ENCODE measurements at regions not wholly inside any gene's neighbourhood (a gene's known extent, or its start where the extent isn't known, plus 50 kb on each side); places are given as distances from the start of the nearest gene placed in this dataset.
"Not testable (repeated sequence)": the region's sequence is repeated elsewhere in the genome, so short reads cannot be mapped to it uniquely, and the experiment has no call there.

DNA sequence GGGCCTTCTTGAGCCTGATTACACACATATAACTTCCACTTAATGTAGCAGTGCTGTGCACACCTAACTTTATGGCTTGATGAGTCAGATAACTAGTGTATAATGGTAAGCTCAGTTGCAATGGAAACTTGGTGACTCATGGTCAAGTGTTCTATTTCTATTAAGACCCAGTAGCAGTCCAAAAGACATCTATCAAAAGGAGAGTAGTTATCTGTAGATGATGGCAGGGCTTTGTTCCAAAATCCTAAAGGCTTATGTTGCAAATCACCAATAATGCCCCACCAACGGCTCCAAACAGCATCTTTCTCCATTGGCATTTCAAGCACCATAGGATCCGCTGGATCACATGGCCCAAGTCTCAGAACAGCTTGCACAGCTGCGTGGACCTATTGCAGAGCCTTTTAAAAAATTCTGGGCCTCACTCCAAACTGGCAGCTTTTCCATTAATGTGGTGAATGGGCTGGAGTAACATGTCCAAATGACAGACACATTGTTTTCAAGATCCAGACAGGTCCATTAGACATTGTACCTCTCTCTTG is 566.8 kb upstream of the USP24 start:
- H3K36me3 Mint-ChIP-seq (ENCODE audit: insufficient read depth) = no peaks in the 10 kb centered on the region
- H3K4me1 Mint-ChIP-seq (ENCODE audit: low read depth) = no peaks in the 10 kb centered on the region
- H3K4me3 Mint-ChIP-seq = no peak overlapping the region
- peaks cover 2% of the 10 kb centered on the region for H3K27me3 Mint-ChIP-seq (ENCODE audit: low read depth)
- DNase-seq (no peak), ATAC-seq (no peak)
- no peaks in the 10 kb centered on the region for H3K9me3 Mint-ChIP-seq

DNA sequence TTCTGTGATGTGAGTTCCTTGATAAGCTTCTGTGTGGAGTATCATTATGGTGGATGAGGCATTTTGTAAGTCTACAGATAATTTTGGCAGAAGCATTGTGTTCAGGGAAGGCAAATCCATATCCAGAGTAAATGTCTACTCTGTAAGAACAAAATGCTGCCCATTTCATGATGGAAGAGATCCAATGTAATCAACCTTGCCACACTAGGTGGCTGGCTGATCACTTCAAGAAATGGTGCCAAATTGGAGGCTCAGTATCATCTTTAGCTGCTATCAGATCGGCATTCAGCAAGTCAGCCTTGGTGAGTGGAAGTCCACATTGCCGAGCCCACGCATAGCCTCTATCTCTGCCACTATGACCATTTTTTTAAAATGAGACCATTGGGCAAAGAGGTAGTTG is 565.8 kb upstream of the USP24 start:
- Mint-ChIP-seq H3K36me3 (ENCODE audit: insufficient read depth) (no peaks in the 10 kb centered on the region), H3K4me1 (ENCODE audit: low read depth) (no peaks in the 10 kb centered on the region), H3K9me3 (no peaks in the 10 kb centered on the region), H3K4me3 (no peak overlapping the region), H3K27me3 (ENCODE audit: low read depth) (peaks cover 2% of the 10 kb centered on the region)
- no peak for DNase-seq
- no peak for ATAC-seq

DNA sequence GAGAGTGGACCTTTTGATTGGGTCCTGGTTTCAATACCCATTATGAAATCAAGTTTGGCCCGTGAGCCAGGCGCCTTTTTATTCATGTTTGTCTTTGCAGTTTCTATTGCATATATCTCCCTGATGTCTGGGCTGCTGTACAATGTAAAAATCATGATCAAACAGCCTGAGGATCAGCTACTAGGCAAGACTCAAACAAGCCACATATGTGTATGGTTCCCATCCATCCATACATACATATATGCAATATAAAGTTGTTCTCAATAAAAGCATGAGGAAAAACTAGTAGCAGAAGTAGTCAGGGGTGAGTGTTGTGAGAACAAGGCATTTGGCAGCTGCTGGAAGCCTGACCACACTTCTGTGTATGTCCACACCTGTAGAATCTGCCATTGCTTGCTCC is 562.4 kb upstream of the USP24 start:
- Mint-ChIP-seq H3K9me3 (peaks cover 4% of the 10 kb centered on the region), H3K4me1 (ENCODE audit: low read depth) (no peaks in the 10 kb centered on the region), H3K27me3 (ENCODE audit: low read depth) (no peaks in the 10 kb centered on the region), H3K36me3 (ENCODE audit: insufficient read depth) (no peaks in the 10 kb centered on the region), H3K4me3 (no peak overlapping the region)
- no peak for ATAC-seq
- DNase-seq = no peak

DNA sequence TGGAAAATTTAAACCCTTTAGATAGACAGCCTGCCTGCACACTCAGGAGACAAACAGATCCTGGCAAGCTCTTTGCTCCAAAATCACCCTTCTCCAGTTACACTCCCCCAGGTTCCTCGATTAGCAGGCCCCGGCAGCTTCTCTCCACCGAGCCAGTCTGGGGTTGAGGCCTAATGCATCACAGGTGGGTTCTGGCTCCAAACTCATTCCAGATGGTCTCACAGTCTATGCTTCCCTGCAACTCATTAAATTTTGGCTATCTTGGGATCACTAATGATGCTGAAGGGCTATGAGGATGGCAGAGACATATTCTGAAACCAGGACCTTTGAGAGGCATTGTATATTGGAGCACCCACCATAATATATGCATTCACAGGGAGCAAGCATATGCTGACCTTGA is 559.8 kb upstream of the USP24 start:
- no peaks in the 10 kb centered on the region for H3K4me1 Mint-ChIP-seq (ENCODE audit: low read depth)
- H3K36me3 Mint-ChIP-seq (ENCODE audit: insufficient read depth) = no peaks in the 10 kb centered on the region
- no peak overlapping the region for H3K4me3 Mint-ChIP-seq
- DNase-seq (no peak), ATAC-seq (no peak)
- H3K9me3 Mint-ChIP-seq = peaks cover 4% of the 10 kb centered on the region
- no peaks in the 10 kb centered on the region for H3K27me3 Mint-ChIP-seq (ENCODE audit: low read depth)

DNA sequence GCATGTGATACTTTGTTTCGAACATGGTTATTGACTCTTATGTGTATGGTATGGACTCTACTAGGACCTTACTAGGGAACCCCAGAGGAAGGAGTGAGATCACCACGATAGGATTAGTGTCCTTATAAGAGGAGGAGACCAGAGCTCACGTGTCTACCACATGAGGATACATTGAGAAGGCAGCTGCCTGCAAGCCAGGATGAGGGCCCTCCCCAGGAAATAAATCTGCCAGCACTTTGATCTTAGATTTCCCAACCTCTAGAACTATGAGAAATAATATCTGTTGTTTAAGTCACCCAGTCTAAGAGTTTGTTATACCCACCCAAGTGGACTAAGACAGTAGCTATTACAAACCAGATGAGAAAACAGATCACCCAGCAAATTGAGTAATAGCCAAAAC is 559.3 kb upstream of the USP24 start:
- peaks cover 4% of the 10 kb centered on the region for H3K9me3 Mint-ChIP-seq
- DNase-seq = no peak
- no peaks in the 10 kb centered on the region for H3K4me1 Mint-ChIP-seq (ENCODE audit: low read depth)
- no peaks in the 10 kb centered on the region for H3K36me3 Mint-ChIP-seq (ENCODE audit: insufficient read depth)
- no peaks in the 10 kb centered on the region for H3K27me3 Mint-ChIP-seq (ENCODE audit: low read depth)
- no peak overlapping the region for H3K4me3 Mint-ChIP-seq
- ATAC-seq = no peak

DNA sequence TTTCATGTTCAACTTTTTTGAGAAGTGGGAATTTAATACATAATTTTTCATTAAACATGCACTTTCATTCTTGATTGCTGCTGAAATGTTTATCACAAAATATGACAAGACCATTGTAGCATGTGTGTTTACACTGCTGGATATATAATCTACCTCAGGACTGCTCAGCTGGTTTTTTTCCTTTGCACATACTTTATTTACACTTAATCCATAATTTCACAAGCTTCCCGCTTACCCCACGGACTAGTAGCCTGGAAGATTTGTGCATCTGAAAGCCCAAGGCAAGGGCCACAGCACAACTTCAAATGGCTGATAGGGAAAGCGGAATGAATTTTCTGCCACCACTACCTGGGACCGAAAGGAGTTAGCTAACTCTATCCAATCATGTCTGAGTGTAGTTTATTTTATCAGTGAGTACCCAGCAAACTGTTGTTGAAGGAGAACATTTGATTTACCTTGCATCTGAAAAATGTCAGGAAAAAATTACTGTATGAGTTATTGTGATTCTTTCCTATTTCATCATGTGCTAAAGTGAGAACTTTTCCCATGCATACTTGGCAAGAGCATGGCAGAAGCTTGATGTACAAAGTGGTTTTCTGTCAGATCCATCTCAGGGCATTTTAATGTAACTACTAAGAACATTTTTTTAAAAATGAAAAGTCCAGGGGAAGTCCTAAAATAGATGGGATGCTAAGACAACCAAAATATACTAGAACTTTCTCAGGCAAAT is 558.2 kb upstream of the USP24 start:
- peaks cover 8% of the 10 kb centered on the region for H3K9me3 Mint-ChIP-seq
- ATAC-seq = no peak
- H3K27me3 Mint-ChIP-seq (ENCODE audit: low read depth) = no peaks in the 10 kb centered on the region
- H3K4me1 Mint-ChIP-seq (ENCODE audit: low read depth) = no peaks in the 10 kb centered on the region
- no peaks in the 10 kb centered on the region for H3K36me3 Mint-ChIP-seq (ENCODE audit: insufficient read depth)
- no peak overlapping the region for H3K4me3 Mint-ChIP-seq
- DNase-seq = no peak

DNA sequence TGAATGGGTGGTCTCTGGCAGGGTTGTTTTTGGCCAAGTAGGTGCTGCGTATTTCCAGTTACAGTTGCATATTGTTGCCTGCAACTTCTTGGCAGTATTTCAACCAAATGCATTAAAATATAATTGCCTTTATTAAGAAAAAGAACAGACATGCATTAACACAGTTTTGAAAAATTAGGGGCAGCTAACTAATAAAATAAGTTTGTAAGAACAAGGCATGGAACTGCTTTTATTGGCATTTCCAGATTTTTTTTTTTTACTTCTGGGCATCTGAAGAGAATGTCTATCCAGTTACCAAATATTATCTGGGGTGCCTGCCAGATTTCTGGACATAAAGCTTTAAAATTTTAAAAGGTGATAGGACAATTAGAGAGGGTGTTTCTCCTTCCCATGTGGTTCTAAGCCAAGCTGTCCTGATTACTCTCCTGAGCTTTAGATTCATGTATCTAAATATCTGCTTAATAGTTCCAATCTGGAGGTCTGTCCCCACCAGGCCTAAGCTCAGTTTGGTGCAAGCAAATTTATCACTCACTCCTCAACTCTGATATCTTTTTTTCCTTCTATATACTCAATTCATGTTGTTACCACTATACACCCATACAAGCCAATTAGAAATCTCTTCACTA is 553.3 kb upstream of the USP24 start:
- Mint-ChIP-seq H3K9me3 (peaks cover 3% of the 10 kb centered on the region), H3K4me1 (ENCODE audit: low read depth) (no peaks in the 10 kb centered on the region), H3K36me3 (ENCODE audit: insufficient read depth) (no peaks in the 10 kb centered on the region), H3K27me3 (ENCODE audit: low read depth) (no peaks in the 10 kb centered on the region), H3K4me3 (no peak overlapping the region)
- DNase-seq (no peak), ATAC-seq (no peak)

DNA sequence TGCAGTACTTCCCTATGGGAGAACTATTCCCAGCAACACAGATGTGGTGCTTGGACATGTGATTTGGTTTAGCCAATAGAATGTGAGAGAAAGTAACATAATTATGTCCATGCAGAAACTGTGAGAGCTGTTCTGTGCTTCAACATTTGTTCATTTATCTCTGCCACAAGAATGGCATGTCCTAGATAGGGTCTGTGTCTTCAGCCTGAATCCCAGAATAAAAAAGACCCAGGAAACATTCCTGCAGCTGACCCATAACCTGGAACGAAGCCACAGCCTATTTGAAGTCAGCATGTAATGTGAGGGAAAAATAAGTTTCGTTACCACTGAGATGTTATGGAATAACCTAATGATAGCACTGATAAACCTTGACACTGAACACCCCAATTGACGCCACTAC is 552.0 kb upstream of the USP24 start:
- H3K36me3 Mint-ChIP-seq (ENCODE audit: insufficient read depth) = no peaks in the 10 kb centered on the region
- no peak for DNase-seq
- no peak overlapping the region for H3K4me3 Mint-ChIP-seq
- peaks cover 3% of the 10 kb centered on the region for H3K9me3 Mint-ChIP-seq
- H3K4me1 Mint-ChIP-seq (ENCODE audit: low read depth) = no peaks in the 10 kb centered on the region
- no peaks in the 10 kb centered on the region for H3K27me3 Mint-ChIP-seq (ENCODE audit: low read depth)
- ATAC-seq = no peak

DNA sequence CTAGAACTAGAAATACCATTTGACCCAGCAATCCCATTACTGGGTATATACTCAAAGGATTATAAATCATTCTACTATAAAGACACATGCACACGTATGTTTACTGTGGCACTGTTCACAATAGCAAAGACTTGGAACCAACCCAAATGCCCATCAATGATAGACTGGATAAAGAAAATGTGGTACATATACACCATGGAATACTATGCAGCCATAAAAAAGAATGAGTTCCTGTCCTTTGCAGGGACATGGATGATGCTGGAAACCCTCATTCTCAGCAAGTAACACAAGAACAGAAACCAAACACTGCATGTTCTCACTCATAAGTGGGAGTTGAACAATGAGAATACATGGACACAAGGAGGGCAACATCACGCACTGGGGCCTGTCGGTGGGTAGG is 550.3 kb upstream of the USP24 start:
- not testable (repeated sequence) for H3K4me1 Mint-ChIP-seq (ENCODE audit: low read depth); H3K36me3 Mint-ChIP-seq (ENCODE audit: insufficient read depth); H3K27me3 Mint-ChIP-seq (ENCODE audit: low read depth); H3K9me3 Mint-ChIP-seq; H3K4me3 Mint-ChIP-seq; ATAC-seq; DNase-seq

DNA sequence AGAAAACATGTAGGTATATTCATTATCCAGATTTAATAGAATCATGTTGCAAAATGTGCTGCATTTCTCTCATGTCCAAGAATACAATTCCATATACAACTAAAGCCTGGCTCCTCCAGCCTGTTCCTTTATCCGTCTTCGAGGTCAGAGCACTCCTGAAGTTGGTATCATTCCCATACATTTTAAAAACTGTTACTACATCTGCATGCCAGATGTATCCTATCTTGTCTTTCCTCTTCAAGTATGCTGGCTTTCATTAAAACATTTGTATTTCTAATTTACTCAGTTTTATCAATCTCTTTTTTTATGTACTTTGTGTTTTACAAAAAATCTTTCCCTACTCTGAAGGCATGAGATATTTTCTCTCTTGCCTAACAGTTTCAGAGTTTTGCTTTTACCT is 536.6 kb upstream of the USP24 start:
- Mint-ChIP-seq H3K4me3 (no peak overlapping the region), H3K9me3 (no peaks in the 10 kb centered on the region), H3K27me3 (ENCODE audit: low read depth) (no peaks in the 10 kb centered on the region), H3K36me3 (ENCODE audit: insufficient read depth) (no peaks in the 10 kb centered on the region), H3K4me1 (ENCODE audit: low read depth) (no peaks in the 10 kb centered on the region)
- no peak for ATAC-seq
- DNase-seq = no peak

DNA sequence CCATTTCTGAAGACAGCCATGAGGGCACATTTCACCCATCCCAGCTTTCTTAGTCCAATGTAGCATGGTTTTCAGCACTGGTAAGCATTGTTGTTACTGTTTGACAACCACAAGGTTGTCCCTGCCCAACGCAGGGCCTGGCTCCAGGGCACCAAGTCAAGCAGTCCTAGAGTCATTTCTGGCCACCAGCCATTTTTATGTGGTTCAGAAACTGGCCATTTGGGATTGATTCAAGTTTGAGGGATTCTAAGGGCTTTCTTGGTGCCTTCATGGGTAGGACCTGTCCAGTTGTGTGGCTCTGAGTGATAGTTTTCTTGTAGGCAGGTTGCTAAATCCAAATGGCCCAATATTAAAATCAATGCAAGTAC is 535.4 kb upstream of the USP24 start:
- Mint-ChIP-seq H3K9me3 (peaks cover 5% of the 10 kb centered on the region), H3K4me3 (no peak overlapping the region), H3K36me3 (ENCODE audit: insufficient read depth) (no peaks in the 10 kb centered on the region), H3K4me1 (ENCODE audit: low read depth) (no peaks in the 10 kb centered on the region), H3K27me3 (ENCODE audit: low read depth) (no peaks in the 10 kb centered on the region)
- no peak for ATAC-seq
- DNase-seq = no peak

DNA sequence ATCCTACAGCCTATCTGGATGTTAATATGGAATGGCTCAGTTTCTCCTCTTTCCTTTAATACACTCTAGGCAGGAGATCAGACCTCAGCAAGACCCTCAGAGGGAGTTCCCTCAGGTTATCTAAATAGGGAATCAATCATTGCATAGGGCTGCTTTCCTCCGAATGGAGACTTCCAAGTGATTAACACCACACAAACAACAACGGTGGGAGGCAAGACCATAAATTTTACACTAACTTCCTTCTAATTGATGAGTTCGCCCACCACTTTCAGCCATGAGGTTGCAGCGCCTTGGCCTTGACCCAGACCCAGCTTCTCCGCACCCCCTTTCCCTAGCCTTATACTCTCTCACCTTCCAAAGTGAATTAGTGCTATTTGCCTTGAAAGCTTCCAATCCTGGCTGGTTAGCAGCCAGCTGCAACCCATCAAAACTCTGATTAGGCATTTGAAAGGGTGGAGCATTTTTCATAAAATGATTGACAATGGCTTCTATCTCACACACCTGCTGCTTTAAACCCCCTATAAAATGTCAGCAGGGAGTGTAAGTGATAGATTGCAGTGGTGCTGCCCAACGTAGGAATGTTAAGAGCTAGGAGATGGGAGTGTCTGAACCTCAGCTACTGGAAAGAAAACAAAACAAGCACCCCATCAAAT is 534.9 kb upstream of the USP24 start:
- Mint-ChIP-seq H3K36me3 (ENCODE audit: insufficient read depth) (no peaks in the 10 kb centered on the region), H3K4me3 (no peak overlapping the region), H3K9me3 (peaks cover 5% of the 10 kb centered on the region), H3K27me3 (ENCODE audit: low read depth) (no peaks in the 10 kb centered on the region), H3K4me1 (ENCODE audit: low read depth) (no peaks in the 10 kb centered on the region)
- DNase-seq (no peak), ATAC-seq (no peak)

DNA sequence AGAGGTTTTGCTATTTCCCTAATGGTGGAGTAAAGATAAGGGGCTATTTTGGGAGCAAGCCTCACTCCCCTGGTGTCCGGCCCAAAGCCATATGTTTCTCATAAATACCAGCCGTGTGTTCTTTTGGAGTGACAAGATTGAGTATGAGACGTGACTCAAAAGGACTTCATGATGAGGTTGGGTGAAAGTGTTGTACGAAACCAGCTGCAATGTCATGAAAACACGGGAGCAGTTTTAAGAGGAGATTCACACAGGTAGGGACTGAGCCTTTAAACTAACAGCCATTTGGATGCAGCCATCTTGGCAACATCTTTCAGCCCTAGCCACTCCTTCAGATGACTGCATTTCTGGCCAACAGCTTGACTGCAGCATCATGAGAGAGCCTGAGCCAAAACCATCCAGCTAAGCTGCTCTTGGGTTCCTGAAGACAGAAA is 532.3 kb upstream of the USP24 start:
- DNase-seq (no peak), ATAC-seq (no peak)
- Mint-ChIP-seq H3K9me3 (peaks cover 5% of the 10 kb centered on the region), H3K4me3 (no peak overlapping the region), H3K27me3 (ENCODE audit: low read depth) (no peaks in the 10 kb centered on the region), H3K36me3 (ENCODE audit: insufficient read depth) (no peaks in the 10 kb centered on the region), H3K4me1 (ENCODE audit: low read depth) (no peaks in the 10 kb centered on the region)

DNA sequence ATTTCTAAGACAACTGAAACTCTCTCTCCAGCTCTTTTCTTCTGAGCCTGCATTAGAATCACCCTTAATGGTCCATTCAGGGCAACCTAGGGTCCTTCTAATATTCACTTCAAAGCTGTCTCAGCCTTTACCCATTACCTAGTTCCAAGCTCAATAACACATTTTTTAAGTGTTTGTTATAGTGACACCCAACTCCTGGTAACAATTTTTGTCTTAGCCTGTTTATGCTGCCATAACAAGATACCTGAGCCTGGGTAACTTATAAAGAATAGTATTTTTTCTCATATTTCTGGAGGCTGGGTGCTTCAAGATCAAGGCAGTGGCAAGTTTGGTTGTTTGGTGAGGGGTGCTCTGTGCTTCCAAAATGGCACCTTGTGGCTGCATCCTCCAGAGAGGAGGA is 531.5 kb upstream of the USP24 start:
- ATAC-seq (no peak), DNase-seq (no peak)
- no peaks in the 10 kb centered on the region for H3K36me3 Mint-ChIP-seq (ENCODE audit: insufficient read depth)
- no peaks in the 10 kb centered on the region for H3K4me1 Mint-ChIP-seq (ENCODE audit: low read depth)
- H3K9me3 Mint-ChIP-seq = peaks cover 5% of the 10 kb centered on the region
- no peak overlapping the region for H3K4me3 Mint-ChIP-seq
- no peaks in the 10 kb centered on the region for H3K27me3 Mint-ChIP-seq (ENCODE audit: low read depth)

DNA sequence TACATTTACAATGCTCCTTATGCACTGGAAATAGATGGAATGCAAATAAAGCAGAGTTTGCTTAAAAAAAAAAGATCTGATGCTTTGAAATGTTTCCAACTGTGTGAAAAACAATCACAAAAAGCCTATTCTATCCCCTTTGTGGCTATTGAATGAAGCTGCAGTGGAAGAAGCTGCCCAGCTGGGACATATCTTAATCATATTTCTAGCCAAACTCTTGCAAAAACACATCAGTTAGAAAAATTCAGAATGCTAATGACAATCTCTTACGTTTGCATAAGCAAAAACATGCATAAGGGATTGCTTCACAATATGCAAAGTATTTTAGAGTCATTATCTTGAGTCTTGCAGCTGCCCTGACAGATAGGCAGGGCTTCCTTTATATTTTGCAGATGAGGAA is 526.4 kb upstream of the USP24 start:
- Mint-ChIP-seq H3K9me3 (peaks cover 3% of the 10 kb centered on the region), H3K27me3 (ENCODE audit: low read depth) (no peaks in the 10 kb centered on the region), H3K4me1 (ENCODE audit: low read depth) (no peaks in the 10 kb centered on the region), H3K36me3 (ENCODE audit: insufficient read depth) (no peaks in the 10 kb centered on the region), H3K4me3 (no peak overlapping the region)
- ATAC-seq (no peak), DNase-seq (no peak)
